Retinal pigment epithelial cell (primary cell): ENCODE measurements at regions not wholly inside any gene's neighbourhood (a gene's known extent, or its start where the extent isn't known, plus 50 kb on each side); places are given as distances from the start of the nearest gene placed in this dataset.

Experiments
- DNase-seq: peaks from one replicate; pipeline ENCODE4 v3.0.0-alpha.2; 2010; ENCODE audit warnings: low read depth
- H3K4me3 ChIP-seq: 2 replicates; pipeline ENCODE4 v1.5.1; 2011; ENCODE audit warnings: mild to moderate bottlenecking, low read length, control low read depth, moderate library complexity
- CTCF ChIP-seq: conservative IDR thresholded peaks from 2 replicates; pipeline ENCODE4 v1.5.1; 2011; ENCODE audit warnings: low read depth, low read length, control low read depth, inconsistent platforms

DNA sequence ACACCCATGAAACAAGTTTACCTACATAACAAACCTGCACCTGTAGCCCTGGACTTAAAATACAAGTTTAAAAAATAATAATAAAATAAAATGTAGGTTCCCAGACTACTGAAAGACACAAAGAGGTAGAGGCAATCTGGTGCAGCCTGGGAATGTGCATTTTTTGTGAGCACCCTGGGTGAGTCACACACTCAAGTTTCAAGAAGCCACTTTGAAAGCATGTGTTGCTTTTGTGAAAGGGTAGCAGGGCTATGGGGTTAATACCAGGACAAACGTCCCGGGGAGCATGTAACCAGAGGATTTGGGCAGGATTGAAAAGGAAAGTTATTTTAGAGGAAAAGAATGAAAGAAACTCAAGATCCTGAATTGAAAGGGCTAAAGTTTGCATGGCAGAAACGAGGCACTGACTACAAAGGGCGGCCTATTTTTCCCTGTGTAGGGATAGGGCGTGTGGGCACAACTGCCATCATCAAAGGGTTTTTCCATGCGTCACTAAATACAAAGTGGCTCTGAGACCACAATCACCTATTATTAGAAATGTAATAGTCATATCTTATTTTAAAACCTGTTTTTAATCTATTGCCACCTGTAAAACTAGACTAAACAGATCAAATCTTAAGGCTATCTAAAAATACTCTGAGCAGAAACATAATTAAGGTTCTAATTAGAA is 314.9 kb downstream of the COG6 start:
- TF ChIP-seq CTCF: no peak
- H3K4me3 ChIP-seq: no peak overlapping the region
- DNase-seq: no peak

DNA sequence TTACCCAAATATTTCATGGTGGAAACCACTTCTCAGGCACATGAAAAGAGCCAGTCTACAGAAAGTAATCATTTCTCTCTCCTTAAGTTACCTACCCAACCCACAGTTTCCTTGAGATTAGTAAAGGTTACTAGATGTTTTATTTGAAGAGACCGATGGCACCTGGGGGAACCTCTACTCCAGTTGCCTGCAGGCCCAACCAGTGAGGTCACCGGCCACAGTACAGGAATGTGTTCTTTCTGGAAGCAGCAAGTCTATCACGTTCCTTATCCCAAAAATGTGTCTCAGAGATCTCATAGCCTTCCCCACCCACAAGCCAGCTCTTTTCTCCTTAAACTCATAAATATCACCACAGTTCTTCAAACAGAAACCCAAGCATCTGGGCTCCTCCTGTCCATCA is 316.1 kb downstream of the COG6 start:
- no peak overlapping the region for H3K4me3 ChIP-seq
- no peak for TF ChIP-seq CTCF
- DNase-seq: no peak

- DNase-seq: no peak
- TF ChIP-seq CTCF: no peak
- no peak overlapping the region for H3K4me3 ChIP-seq
These were observed 321.0 kb downstream of the COG6 start for GRCh38 chr13:39976481-39976880.

DNA sequence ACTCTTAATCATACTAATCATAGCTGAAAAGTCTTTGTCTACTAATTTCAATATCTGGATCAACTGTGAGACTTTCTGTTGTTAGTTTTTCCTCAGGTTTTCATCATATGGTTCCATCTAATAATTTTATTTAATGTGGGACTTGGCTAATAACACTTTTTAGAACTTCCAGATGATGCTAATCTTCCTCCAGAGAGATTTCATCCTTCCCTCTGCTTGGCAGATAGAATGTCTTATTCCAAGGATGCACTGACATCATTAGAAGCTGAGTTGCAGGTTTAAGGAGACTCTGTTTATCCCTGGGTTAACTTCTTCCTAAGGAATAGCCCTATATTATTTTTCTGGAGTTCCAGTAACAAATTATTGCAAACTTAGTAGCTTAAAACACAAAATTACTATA is 325.6 kb downstream of the COG6 start:
- no peak for TF ChIP-seq CTCF
- H3K4me3 ChIP-seq: no peak overlapping the region
- no peak for DNase-seq

- H3K4me3 ChIP-seq: no peak overlapping the region
- no peak for DNase-seq
- TF ChIP-seq CTCF: no peak
These were observed 327.3 kb downstream of the COG6 start for GRCh38 chr13:39982745-39983144.

DNA sequence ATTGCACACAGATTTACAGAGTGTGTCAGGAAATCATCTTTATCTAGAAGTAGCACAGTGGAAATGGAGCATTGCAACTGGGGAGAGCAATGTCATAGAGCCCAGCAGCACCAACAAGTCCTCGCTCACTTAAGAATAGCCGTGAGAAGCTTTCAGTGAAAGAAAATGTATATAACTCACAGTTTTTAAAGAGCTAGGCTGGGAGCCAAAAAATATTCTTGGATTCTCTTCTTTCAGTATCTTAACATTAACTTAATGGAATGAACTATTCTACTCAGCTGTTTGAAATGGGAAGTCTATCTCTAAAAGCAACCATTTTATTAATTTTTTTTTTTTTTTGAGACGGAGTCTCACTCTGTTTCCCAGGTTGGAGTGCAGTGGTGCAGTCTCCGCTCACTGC is 329.6 kb downstream of the COG6 start:
- TF ChIP-seq CTCF: no peak
- no peak overlapping the region for H3K4me3 ChIP-seq
- no peak for DNase-seq

DNA sequence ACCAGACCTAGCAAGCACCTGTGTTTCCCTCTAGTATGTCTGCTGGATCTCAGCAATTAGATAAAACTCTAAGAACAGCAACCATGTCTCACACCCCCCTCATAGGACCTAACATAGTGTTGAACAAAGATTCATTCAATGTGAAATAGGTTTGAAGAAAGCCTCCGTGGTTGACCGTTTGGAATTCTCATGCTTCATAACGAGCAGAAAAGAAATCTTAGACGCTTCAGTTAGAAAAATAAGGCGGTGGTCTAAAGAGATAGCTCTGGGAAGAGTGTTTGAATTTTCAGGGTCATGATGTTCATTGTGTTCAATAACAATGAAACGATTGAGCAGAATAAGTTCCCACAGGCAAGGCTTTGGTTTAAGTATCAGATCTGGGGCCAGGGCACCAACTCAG is 332.9 kb downstream of the COG6 start:
- no peak for TF ChIP-seq CTCF
- no peak overlapping the region for H3K4me3 ChIP-seq
- DNase-seq: no peak
